PC-3 (cell line): ENCODE measurements at regions not wholly inside any gene's neighbourhood (a gene's known extent, or its start where the extent isn't known, plus 50 kb on each side); places are given as distances from the start of the nearest gene placed in this dataset.

Experiments
- CTCF ChIP-seq: fragments of 300-600 bp; sonication (generic); conservative IDR thresholded peaks from 2 replicates; pipeline ENCODE4 v1.5.1; 2017; ENCODE audit warnings: antibody characterized with exemption, low read depth, mild to moderate bottlenecking, low read length
- EZH2phosphoT487 ChIP-seq: fragments of 300-600 bp; sonication (generic); IDR thresholded peaks from 2 replicates; pipeline ENCODE4 v1.6.1; 2018; ENCODE audit warnings: mild to moderate bottlenecking, antibody characterized with exemption, low read length, borderline replicate concordance

GRCh38 chr2:71791501-71792135 lies 338.3 kb downstream of the DYSF start:
- TF ChIP-seq CTCF (no peak), EZH2phosphoT487 (no peak)
